ENCODE measurements at regions not wholly inside any gene's neighbourhood (a gene's known extent, or its start where the extent isn't known, plus 50 kb on each side); places are given as distances from the start of the nearest gene placed in this dataset.
A peak's percentile ranks its signal among the peaks of the same experiment; 100 is the strongest.

GRCh38 chr1:67561704-67562113 lies 123.3 kb upstream of the GADD45A start:
- peak; percentile 88 for DNase-seq

GRCh38 chr1:67563684-67564083 lies 121.3 kb upstream of the GADD45A start:
- no peak for DNase-seq

GRCh38 chr1:67564193-67564592 lies 120.8 kb upstream of the GADD45A start:
- DNase-seq = no peak

GRCh38 chr1:67566803-67567377 lies 118.1 kb upstream of the GADD45A start:
- no peak for DNase-seq

GRCh38 chr1:67570486-67571143 lies 114.4 kb upstream of the GADD45A start:
- no peak for DNase-seq

GRCh38 chr1:67571406-67571805 lies 113.6 kb upstream of the GADD45A start:
- no peak for DNase-seq

GRCh38 chr1:67571901-67572593 lies 113.0 kb upstream of the GADD45A start:
- DNase-seq = no peak

GRCh38 chr1:67572594-67573221 lies 112.3 kb upstream of the GADD45A start:
- no peak for DNase-seq

GRCh38 chr1:67573311-67573872 lies 111.6 kb upstream of the GADD45A start:
- DNase-seq = no peak

GRCh38 chr1:67574221-67574620 lies 110.8 kb upstream of the GADD45A start:
- no peak for DNase-seq

- no peak for DNase-seq
Observed at GRCh38 chr1:67575861-67576260, 109.1 kb upstream of the GADD45A start.

- no peak for DNase-seq
Observed at GRCh38 chr1:67576474-67576873, 108.5 kb upstream of the GADD45A start.

GRCh38 chr1:67577646-67578045 lies 107.4 kb upstream of the GADD45A start:
- no peak for DNase-seq

- DNase-seq = no peak
Observed at GRCh38 chr1:67578397-67579020, 106.5 kb upstream of the GADD45A start.

GRCh38 chr1:67579623-67580394 lies 105.2 kb upstream of the GADD45A start:
- DNase-seq = no peak

GRCh38 chr1:67580691-67581403 lies 104.2 kb upstream of the GADD45A start:
- no peak for DNase-seq

GRCh38 chr1:67582625-67583461 lies 102.2 kb upstream of the GADD45A start:
- DNase-seq = no peak

- no peak for DNase-seq
Observed at GRCh38 chr1:67583462-67583950, 101.5 kb upstream of the GADD45A start.

- DNase-seq = no peak
Observed at GRCh38 chr1:67584938-67585337, 100.1 kb upstream of the GADD45A start.

- DNase-seq = no peak
Observed at GRCh38 chr1:67586596-67586995, 98.4 kb upstream of the GADD45A start.

Data from activated T-cell treated with anti-CD3 and anti-CD28 coated beads for 4 hours (primary cell).